ENCODE measurements at regions not wholly inside any gene's neighbourhood (a gene's known extent, or its start where the extent isn't known, plus 50 kb on each side); places are given as distances from the start of the nearest gene placed in this dataset.

DNA sequence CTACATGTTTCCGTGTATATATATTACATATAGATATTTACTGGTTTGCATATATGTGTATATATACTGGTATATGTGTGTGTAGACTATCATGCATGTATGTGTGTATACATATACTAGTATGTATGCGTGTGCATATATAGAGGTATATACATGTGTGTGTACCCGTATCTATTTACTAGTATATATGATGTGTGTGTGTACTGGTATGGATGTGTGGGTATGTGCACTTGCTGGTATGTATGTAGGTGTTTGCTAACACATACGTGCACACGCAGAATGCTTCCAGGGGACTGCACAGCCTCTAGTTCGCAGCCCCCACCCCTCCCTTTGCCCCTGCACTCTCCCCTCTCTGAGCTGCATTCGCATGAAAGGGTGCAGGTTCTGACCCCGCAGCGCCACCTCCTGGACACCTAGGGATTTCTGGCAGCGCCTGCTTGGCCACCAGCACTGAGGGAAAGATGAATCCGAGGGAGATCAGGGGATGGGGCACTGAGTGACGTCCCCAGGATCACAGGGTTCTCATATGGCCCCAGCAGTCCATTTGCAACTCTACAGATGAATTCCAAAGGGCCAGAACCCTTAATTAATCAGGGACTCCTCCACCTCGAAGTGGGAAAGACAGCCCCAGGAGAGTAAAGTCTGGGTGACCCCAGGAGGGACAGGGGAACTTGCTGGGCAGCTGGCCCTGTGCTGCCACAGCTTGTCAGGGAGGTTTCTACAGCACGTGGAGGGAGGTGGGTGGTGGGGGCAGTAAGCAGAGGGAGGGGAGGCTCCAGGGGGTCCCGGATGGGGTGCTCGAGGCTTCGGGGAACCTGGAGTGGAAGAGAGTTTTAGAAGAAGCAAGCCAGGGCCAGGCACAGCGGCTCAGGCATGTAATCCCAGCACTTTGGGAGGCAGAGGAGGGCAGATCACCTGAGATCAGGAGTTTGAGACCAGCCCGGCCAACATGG, 66.8 kb upstream of the ASAP2 start:
- no peaks in the 10 kb centered on the region for H3K9me3 ChIP-seq (ENCODE audit: insufficient read depth, low read depth, low read length)
- H4K20me1 ChIP-seq (ENCODE audit: insufficient read depth, low read length, poor library complexity, severe bottlenecking), result no peaks in the 10 kb centered on the region
- H3K79me2 ChIP-seq (ENCODE audit: insufficient read depth, low read length), result no peaks in the 10 kb centered on the region
- H3K9me2 ChIP-seq (replicated peaks; ENCODE audit: low read depth, low read length), result no peaks in the 10 kb centered on the region
- no peaks in the 10 kb centered on the region for H3K36me3 ChIP-seq (ENCODE audit: insufficient read depth, low read length)
- no peaks in the 10 kb centered on the region for H3F3A ChIP-seq (ENCODE audit: low read depth)
- H3K4me2 ChIP-seq (ENCODE audit: low read depth, low read length, poor library complexity, severe bottlenecking), result no peak overlapping the region
- peak overlapping the region; percentile 61; the same call in 1 of the 2 replicates for H2AFZ ChIP-seq (ENCODE audit: low read length)
- H3K27me3 ChIP-seq (ENCODE audit: insufficient read depth, low read length, poor library complexity, severe bottlenecking), result no peaks in the 10 kb centered on the region
- peaks cover 5% of the 10 kb centered on the region for H3K4me1 ChIP-seq (ENCODE audit: insufficient read depth, low read length, poor library complexity, severe bottlenecking)
- H3K9ac ChIP-seq (ENCODE audit: low read depth, low read length, poor library complexity, severe bottlenecking), result no peak overlapping the region
- no peak overlapping the region for H3K4me3 ChIP-seq (ENCODE audit: low read length, poor library complexity, severe bottlenecking)
- TF ChIP-seq, protein P1, sequence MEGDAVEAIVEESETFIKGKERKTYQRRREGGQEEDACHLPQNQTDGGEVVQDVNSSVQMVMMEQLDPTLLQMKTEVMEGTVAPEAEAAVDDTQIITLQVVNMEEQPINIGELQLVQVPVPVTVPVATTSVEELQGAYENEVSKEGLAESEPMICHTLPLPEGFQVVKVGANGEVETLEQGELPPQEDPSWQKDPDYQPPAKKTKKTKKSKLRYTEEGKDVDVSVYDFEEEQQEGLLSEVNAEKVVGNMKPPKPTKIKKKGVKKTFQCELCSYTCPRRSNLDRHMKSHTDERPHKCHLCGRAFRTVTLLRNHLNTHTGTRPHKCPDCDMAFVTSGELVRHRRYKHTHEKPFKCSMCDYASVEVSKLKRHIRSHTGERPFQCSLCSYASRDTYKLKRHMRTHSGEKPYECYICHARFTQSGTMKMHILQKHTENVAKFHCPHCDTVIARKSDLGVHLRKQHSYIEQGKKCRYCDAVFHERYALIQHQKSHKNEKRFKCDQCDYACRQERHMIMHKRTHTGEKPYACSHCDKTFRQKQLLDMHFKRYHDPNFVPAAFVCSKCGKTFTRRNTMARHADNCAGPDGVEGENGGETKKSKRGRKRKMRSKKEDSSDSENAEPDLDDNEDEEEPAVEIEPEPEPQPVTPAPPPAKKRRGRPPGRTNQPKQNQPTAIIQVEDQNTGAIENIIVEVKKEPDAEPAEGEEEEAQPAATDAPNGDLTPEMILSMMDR (conservative IDR thresholded peaks at IDR 0.05; ENCODE audit: low read length), result peak; percentile 92
- TF ChIP-seq EZH2phosphoT487 (IDR thresholded peaks at IDR 0.05; ENCODE audit: borderline replicate concordance), result no peak

DNA sequence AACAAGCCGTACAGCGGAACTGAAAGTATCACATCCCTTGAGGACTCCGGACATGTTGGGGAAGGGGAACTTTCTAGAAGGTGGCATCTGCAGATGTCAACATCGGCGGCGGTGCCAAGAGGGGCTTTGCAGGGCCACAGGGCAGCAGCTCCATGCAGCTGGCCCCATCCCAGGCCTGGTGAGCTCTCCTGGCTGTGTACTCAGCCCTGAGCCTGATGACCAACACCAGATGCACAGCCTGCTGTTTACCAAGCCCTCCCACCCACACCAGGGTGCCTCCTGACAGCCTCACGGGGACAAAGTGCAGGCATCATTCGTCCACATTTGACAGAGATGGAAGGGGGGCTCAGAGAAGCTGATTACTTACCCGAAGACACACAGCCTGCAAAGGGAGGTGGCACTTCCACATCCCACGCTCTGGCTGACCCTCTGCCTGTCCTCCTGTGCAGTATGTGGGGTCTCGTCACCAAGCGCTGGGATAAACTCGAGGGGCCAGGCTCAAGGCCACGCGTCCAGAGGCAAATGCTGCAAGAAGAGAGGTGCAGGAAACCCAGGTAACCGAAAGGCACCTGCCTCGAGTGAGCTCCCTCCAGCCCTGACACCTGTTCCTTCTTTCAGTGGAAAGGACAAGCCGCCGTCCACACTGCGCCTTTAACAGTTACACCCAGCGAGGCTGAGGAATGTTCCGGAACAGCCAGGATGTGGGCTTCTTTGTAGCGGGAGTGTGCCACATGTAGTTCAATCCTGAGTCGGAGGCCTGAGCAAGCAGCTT, 69.0 kb upstream of the ASAP2 start:
- H3K4me1 ChIP-seq (ENCODE audit: insufficient read depth, low read length, poor library complexity, severe bottlenecking), result peaks cover 5% of the 10 kb centered on the region
- no peak overlapping the region for H3K9ac ChIP-seq (ENCODE audit: low read depth, low read length, poor library complexity, severe bottlenecking)
- H3K9me3 ChIP-seq (ENCODE audit: insufficient read depth, low read depth, low read length), result no peaks in the 10 kb centered on the region
- no peaks in the 10 kb centered on the region for H3K9me2 ChIP-seq (replicated peaks; ENCODE audit: low read depth, low read length)
- no peaks in the 10 kb centered on the region for H3K79me2 ChIP-seq (ENCODE audit: insufficient read depth, low read length)
- no peaks in the 10 kb centered on the region for H3F3A ChIP-seq (ENCODE audit: low read depth)
- no peaks in the 10 kb centered on the region for H4K20me1 ChIP-seq (ENCODE audit: insufficient read depth, low read length, poor library complexity, severe bottlenecking)
- no peak overlapping the region for H3K4me2 ChIP-seq (ENCODE audit: low read depth, low read length, poor library complexity, severe bottlenecking)
- no peak overlapping the region for H2AFZ ChIP-seq (ENCODE audit: low read length)
- H3K36me3 ChIP-seq (ENCODE audit: insufficient read depth, low read length), result no peaks in the 10 kb centered on the region
- H3K4me3 ChIP-seq (ENCODE audit: low read length, poor library complexity, severe bottlenecking), result no peak overlapping the region
- H3K27me3 ChIP-seq (ENCODE audit: insufficient read depth, low read length, poor library complexity, severe bottlenecking), result no peaks in the 10 kb centered on the region
- TF ChIP-seq EZH2phosphoT487 (IDR thresholded peaks at IDR 0.05; ENCODE audit: borderline replicate concordance), result no peak
- TF ChIP-seq, protein P1 (conservative IDR thresholded peaks at IDR 0.05; ENCODE audit: low read length), result no peak

DNA sequence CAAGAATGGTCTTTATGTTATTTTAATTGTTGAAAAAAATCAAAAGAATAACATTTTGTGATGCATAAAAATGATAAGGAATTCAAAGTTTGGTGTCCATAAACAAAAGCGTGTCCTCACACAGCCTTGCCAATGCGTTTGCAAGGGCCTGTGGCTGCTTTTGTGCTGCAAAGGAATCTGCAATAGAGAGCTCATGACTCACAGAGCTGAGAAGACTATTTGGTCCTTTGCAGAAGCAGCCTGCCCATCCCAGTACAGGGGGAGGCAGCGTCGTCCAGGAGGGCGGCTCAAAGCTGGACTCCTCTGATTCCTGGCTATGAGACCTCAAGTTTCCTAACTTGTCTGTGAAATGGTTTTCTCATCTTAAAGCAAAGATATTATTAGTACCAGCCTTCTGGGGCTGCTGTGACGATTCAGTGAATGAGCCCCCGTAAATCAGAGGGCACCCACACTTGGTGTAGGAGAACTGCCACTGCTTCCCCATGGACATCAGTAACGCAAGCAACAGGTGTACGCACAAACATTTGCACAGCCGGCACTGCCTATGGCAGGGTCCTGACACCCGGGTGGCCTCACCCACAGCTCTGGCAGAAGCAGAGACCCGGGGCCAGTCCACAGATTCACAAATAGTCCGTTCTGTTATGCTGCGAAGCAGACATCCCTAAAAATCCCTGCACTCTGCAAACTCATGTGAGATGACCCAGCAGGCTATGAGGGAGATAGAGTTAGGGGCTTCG, 70.6 kb upstream of the ASAP2 start:
- H3K4me1 ChIP-seq (ENCODE audit: insufficient read depth, low read length, poor library complexity, severe bottlenecking), result peaks cover 5% of the 10 kb centered on the region

More for the DNA sequence above, 70.6 kb upstream of the ASAP2 start:
- H4K20me1 ChIP-seq (ENCODE audit: insufficient read depth, low read length, poor library complexity, severe bottlenecking), result no peaks in the 10 kb centered on the region
- no peaks in the 10 kb centered on the region for H3K36me3 ChIP-seq (ENCODE audit: insufficient read depth, low read length)
- H3K27me3 ChIP-seq (ENCODE audit: insufficient read depth, low read length, poor library complexity, severe bottlenecking), result no peaks in the 10 kb centered on the region
- no peak overlapping the region for H3K4me3 ChIP-seq (ENCODE audit: low read length, poor library complexity, severe bottlenecking)
- no peaks in the 10 kb centered on the region for H3K9me3 ChIP-seq (ENCODE audit: insufficient read depth, low read depth, low read length)
- no peaks in the 10 kb centered on the region for H3F3A ChIP-seq (ENCODE audit: low read depth)
- no peak overlapping the region for H2AFZ ChIP-seq (ENCODE audit: low read length)
- H3K4me2 ChIP-seq (ENCODE audit: low read depth, low read length, poor library complexity, severe bottlenecking), result no peak overlapping the region
- H3K9me2 ChIP-seq (replicated peaks; ENCODE audit: low read depth, low read length), result no peaks in the 10 kb centered on the region
- H3K79me2 ChIP-seq (ENCODE audit: insufficient read depth, low read length), result no peaks in the 10 kb centered on the region
- no peak overlapping the region for H3K9ac ChIP-seq (ENCODE audit: low read depth, low read length, poor library complexity, severe bottlenecking)
- TF ChIP-seq, protein P1 (conservative IDR thresholded peaks at IDR 0.05; ENCODE audit: low read length), result no peak
- TF ChIP-seq EZH2phosphoT487 (IDR thresholded peaks at IDR 0.05; ENCODE audit: borderline replicate concordance), result no peak
